SK-N-SH (cell line): ENCODE measurements at regions not wholly inside any gene's neighbourhood (a gene's known extent, or its start where the extent isn't known, plus 50 kb on each side); places are given as distances from the start of the nearest gene placed in this dataset.

Experiments
- CTCF ChIA-PET: fragments of 300-600, 350-600 bp; formaldehyde crosslinking; extraction: SDS; loops from one replicate; lab custom pipeline; 2021; lab: Yijun Ruan, JAX
- POLR2A ChIA-PET: fragments of 350-600 bp; sonication (Branson Sonifier 250); formaldehyde crosslinking; extraction: SDS; loops from one replicate; lab custom pipeline; 2020; ENCODE audit warnings: antibody characterized with exemption, inconsistent platforms; lab: Yijun Ruan, JAX
- DNase-seq: peaks from one replicate; pipeline ENCODE4 v3.0.0; 2012
- H2AFZ ChIP-seq: fragments of 200-600 bp; sonication (generic); 2 replicates; pipeline ENCODE4 v1.8.1; 2016; ENCODE audit warnings: antibody characterized with exemption, mild to moderate bottlenecking, low read depth
- H3F3A ChIP-seq: fragments of 200-600 bp; sonication (generic); replicated peaks from 2 replicates; pipeline ENCODE3; 2016; ENCODE audit warnings: antibody characterized with exemption, mild to moderate bottlenecking; ENCODE audit not compliant: insufficient read depth
- H3K27ac ChIP-seq, 2 experiments: fragments of 200-500 bp in 1 of 2; fragments of 200-600 bp in 1 of 2; sonication (Bioruptor generic) in 1 of 2; sonication (generic), shearing (Covaris generic) in 1 of 2; 2 replicates each; pipeline versions ENCODE4 v1.5.1 to v1.6.1; 2014 to 2016; ENCODE audit warnings: low read depth in 2 of 2, inconsistent platforms in 1 of 2, low read length in 1 of 2, mild to moderate bottlenecking in 1 of 2, mixed read lengths in 1 of 2
- H3K27me3 ChIP-seq: fragments of 200-600 bp; sonication (generic), shearing (Covaris generic); 2 replicates; pipeline ENCODE4 v1.6.1; 2016; ENCODE audit warnings: mixed run types; ENCODE audit not compliant: insufficient read depth
- H3K36me3 ChIP-seq, 2 experiments: fragments of 200-500 bp in 1 of 2; fragments of 200-600 bp in 1 of 2; sonication (Bioruptor generic) in 1 of 2; sonication (generic) in 1 of 2; replicated peaks in 1 of 2; 2 replicates each; pipeline versions ENCODE3 to v1.5.1; 2014 to 2016; ENCODE audit warnings: low read length in 1 of 2, mild to moderate bottlenecking in 1 of 2; ENCODE audit not compliant: insufficient read depth in 2 of 2, control insufficient read depth in 1 of 2
- H3K4me1 ChIP-seq, 2 experiments: fragments of 200-500 bp in 1 of 2; fragments of 200-600 bp in 1 of 2; sonication (Bioruptor generic) in 1 of 2; sonication (generic), shearing (Covaris generic) in 1 of 2; 2 replicates each; pipeline versions ENCODE4 v1.5.1 to v1.6.1; 2014 to 2016; ENCODE audit warnings: low read depth in 1 of 2, low read length in 1 of 2, mixed run types in 1 of 2; ENCODE audit not compliant: insufficient read depth in 2 of 2, control insufficient read depth in 1 of 2
- H3K4me2 ChIP-seq: fragments of 200-600 bp; sonication (generic), shearing (Covaris generic); 2 replicates; pipeline ENCODE4 v1.6.1; 2017; ENCODE audit warnings: mixed run types
- H3K4me3 ChIP-seq, 2 experiments: fragments of 200-500 bp in 1 of 2; fragments of 200-600 bp in 1 of 2; sonication (Bioruptor generic) in 1 of 2; sonication (generic), shearing (Covaris generic) in 1 of 2; 2 replicates each; pipeline versions ENCODE4 v1.5.1 to v1.8.1; 2014 to 2016; ENCODE audit warnings: low read depth in 2 of 2, inconsistent platforms in 1 of 2, low read length in 1 of 2, mild to moderate bottlenecking in 1 of 2, mixed read lengths in 1 of 2, moderate library complexity in 1 of 2
- H3K79me2 ChIP-seq: fragments of 200-600 bp; sonication (generic); 2 replicates; pipeline ENCODE4 v1.8.1; 2017; ENCODE audit warnings: mild to moderate bottlenecking; ENCODE audit not compliant: insufficient read depth
- H3K9ac ChIP-seq: fragments of 200-600 bp; sonication (generic); 2 replicates; pipeline ENCODE4 v1.6.1; 2017; ENCODE audit warnings: mixed run types
- H3K9me2 ChIP-seq: fragments of 200-600 bp; sonication (generic); 2 replicates; pipeline ENCODE4 v1.6.1; 2017; ENCODE audit warnings: mixed run types
- H3K9me3 ChIP-seq: fragments of 200-600 bp; sonication (generic); 2 replicates; pipeline ENCODE4 v1.6.1; 2017; ENCODE audit warnings: mixed run types, mild to moderate bottlenecking, moderate library complexity
- H4K20me1 ChIP-seq: fragments of 200-600 bp; sonication (generic); 2 replicates; pipeline ENCODE4 v1.6.1; 2017; ENCODE audit warnings: mild to moderate bottlenecking, mixed run types; ENCODE audit not compliant: insufficient read depth
- CHD2 ChIP-seq: fragments of 150-350 bp; IDR thresholded peaks from 2 replicates; pipeline ENCODE4 v1.6.1; 2018; ENCODE audit warnings: low read length; ENCODE audit not compliant: partially characterized antibody
- EP300 ChIP-seq, 2 experiments: IDR thresholded peaks; 2 replicates each; pipeline versions ENCODE4 v1.4.0 to v1.6.1; 2012; ENCODE audit warnings: borderline replicate concordance in 1 of 2, low read depth in 1 of 2, low read length in 1 of 2
- EZH2phosphoT487 ChIP-seq: fragments of 200-600 bp; sonication (generic); IDR thresholded peaks from 2 replicates; pipeline ENCODE4 v1.6.1; 2017; ENCODE audit warnings: low read depth, mixed run types, mild to moderate bottlenecking, antibody characterized with exemption, moderate library complexity, borderline replicate concordance
- FOSL2 ChIP-seq: IDR thresholded peaks from 2 replicates; pipeline ENCODE4 v1.4.0; 2012; ENCODE audit warnings: low read depth, mild to moderate bottlenecking, moderate library complexity, borderline replicate concordance
- FOXM1 ChIP-seq: IDR thresholded peaks from 2 replicates; pipeline ENCODE4 v1.4.0; 2012; ENCODE audit warnings: low read depth, mild to moderate bottlenecking
- GATA2 ChIP-seq: sonication (generic); formaldehyde crosslinking; IDR thresholded peaks from 2 replicates; pipeline ENCODE4 v1.5.0; 2020; ENCODE audit warnings: mild to moderate bottlenecking, missing genetic modification reagents
- MEF2A ChIP-seq: IDR thresholded peaks from 2 replicates; pipeline ENCODE4 v1.4.0; 2012; ENCODE audit warnings: low read depth, borderline replicate concordance
- MXI1 ChIP-seq: IDR thresholded peaks from 2 replicates; pipeline ENCODE4 v1.6.1; 2012; ENCODE audit warnings: mild to moderate bottlenecking, low read depth, low read length, improper control_type of control experiment
- NFIC ChIP-seq: IDR thresholded peaks from 2 replicates; pipeline ENCODE4 v1.4.0; 2012; ENCODE audit warnings: borderline replicate concordance
- NRF1 ChIP-seq: IDR thresholded peaks from 2 replicates; pipeline ENCODE4 v1.6.1; 2012; ENCODE audit warnings: low read depth, mild to moderate bottlenecking, low read length
- POLR2AphosphoS5 ChIP-seq: IDR thresholded peaks from 2 replicates; pipeline ENCODE4 v1.6.1; 2012; ENCODE audit warnings: low read depth, low read length
- RCOR1 ChIP-seq: fragments of 150-350 bp; IDR thresholded peaks from 2 replicates; pipeline ENCODE4 v1.6.1; 2017; ENCODE audit warnings: antibody characterized with exemption, low read length
- RFX5 ChIP-seq: IDR thresholded peaks from 2 replicates; pipeline ENCODE4 v1.6.1; 2012; ENCODE audit warnings: mild to moderate bottlenecking, improper control_type of control experiment, low read length
- SIN3A ChIP-seq: IDR thresholded peaks from 2 replicates; pipeline ENCODE4 v1.6.1; 2012; ENCODE audit warnings: low read depth, mild to moderate bottlenecking, low read length, moderate library complexity, borderline replicate concordance
- TAF1 ChIP-seq: IDR thresholded peaks from 2 replicates; pipeline ENCODE4 v1.6.1; 2012; ENCODE audit warnings: low read depth, mild to moderate bottlenecking, low read length, moderate library complexity, borderline replicate concordance
- TEAD4 ChIP-seq: IDR thresholded peaks from 2 replicates; pipeline ENCODE4 v1.4.0; 2012; ENCODE audit warnings: mild to moderate bottlenecking, borderline replicate concordance; ENCODE audit not compliant: insufficient read depth
- USF1 ChIP-seq: IDR thresholded peaks from 2 replicates; pipeline ENCODE4 v1.4.0; 2012; ENCODE audit warnings: low read depth, borderline replicate concordance
- YY1 ChIP-seq: IDR thresholded peaks from 2 replicates; pipeline ENCODE4 v1.4.0; 2012; ENCODE audit warnings: low read depth, mild to moderate bottlenecking
- WGBS: methylation state at CpG from one replicate; pipeline ENCODE4 v1.1.6; 2017; ENCODE audit warnings: low lambda C conversion rate; 5-methylcytosine and 5-hydroxymethylcytosine counted together
- TF ChIP-seq, protein P1 (sequence below): IDR thresholded peaks from 2 replicates; pipeline ENCODE4; 2012
- TF ChIP-seq, protein P2 (sequence below): IDR thresholded peaks from 2 replicates; pipeline ENCODE4 v1.4.0; 2012; ENCODE audit warnings: low read depth
- TF ChIP-seq, protein P3 (sequence below): fragments of 200-600 bp; sonication (generic); IDR thresholded peaks from 2 replicates; pipeline ENCODE4 v1.6.1; 2017; ENCODE audit warnings: antibody characterized with exemption, mild to moderate bottlenecking, moderate library complexity
- TF ChIP-seq, protein P4 (sequence below): IDR thresholded peaks from 2 replicates; pipeline ENCODE4 v1.6.1; 2012; ENCODE audit warnings: mild to moderate bottlenecking, low read depth, low read length, moderate library complexity

DNA sequence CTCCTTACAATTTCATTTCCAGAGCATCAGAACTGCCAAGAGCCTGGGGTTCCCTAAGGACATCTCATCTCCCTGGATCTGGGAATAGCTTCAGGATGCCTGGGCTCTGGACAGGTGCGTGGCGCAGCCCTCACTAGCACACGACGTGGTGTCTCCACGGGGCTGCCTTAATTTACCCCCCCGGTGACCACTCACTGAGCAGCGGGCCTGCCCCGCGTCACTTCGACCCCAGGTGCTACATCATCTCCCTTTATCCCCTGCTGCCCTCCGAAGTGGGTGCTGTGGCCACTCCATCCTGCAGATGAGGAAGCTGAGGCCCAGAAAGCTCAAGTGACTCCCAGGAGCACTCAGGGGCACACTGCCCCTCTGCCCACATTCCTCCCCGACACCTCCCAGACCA lies 177.8 kb upstream of the SFSWAP start (continued):
- TF ChIP-seq, protein P1, sequence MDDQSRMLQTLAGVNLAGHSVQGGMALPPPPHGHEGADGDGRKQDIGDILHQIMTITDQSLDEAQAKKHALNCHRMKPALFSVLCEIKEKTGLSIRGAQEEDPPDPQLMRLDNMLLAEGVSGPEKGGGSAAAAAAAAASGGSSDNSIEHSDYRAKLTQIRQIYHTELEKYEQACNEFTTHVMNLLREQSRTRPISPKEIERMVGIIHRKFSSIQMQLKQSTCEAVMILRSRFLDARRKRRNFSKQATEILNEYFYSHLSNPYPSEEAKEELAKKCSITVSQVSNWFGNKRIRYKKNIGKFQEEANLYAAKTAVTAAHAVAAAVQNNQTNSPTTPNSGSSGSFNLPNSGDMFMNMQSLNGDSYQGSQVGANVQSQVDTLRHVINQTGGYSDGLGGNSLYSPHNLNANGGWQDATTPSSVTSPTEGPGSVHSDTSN = no peak
- TF ChIP-seq USF1 = no peak
- TF ChIP-seq, protein P2, sequence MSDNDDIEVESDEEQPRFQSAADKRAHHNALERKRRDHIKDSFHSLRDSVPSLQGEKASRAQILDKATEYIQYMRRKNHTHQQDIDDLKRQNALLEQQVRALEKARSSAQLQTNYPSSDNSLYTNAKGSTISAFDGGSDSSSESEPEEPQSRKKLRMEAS = no peak
- TF ChIP-seq YY1 = no peak

DNA sequence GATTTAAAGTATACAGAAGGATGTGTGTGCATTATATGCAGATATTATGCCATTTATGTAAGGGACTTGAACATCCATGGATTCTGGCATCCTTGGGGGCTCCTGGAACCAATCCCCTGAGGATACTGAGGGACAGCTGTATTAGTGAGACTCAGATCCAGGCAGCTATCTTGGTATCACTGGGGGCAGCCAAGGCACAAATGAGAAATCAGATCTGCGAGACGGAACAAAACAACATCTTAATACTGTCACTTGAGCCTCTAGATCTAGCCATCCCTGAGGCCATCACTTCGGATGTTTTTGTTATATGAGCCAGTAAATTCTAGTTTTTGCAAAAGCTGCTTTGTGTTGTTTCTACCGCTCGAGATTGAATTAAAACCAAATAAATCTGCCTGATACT lies 175.1 kb upstream of the SFSWAP start:
- no peak for DNase-seq
- CTCF ChIA-PET = interaction anchor here (0.8 to 0.9 kb wide), 2 partner anchors 14 to 16 kb away, joined by 3 read pairs; no protein-coding TSS in a partner anchor
- Histone ChIP-seq H3K36me3 (no peaks in the 10 kb centered on the region), H3K27me3 (no peaks in the 10 kb centered on the region), H3K9ac (no peak overlapping the region), H3K79me2 (no peaks in the 10 kb centered on the region), H3K4me2 (no peak overlapping the region), H3K4me3 (no peak overlapping the region), H3K9me3 (no peaks in the 10 kb centered on the region; the same call in 1 of the 2 replicates), H3F3A (no peaks in the 10 kb centered on the region), H3K9me2 (no peaks in the 10 kb centered on the region), H3K27ac (no peak overlapping the region), H4K20me1 (no peaks in the 10 kb centered on the region), H2AFZ (no peak overlapping the region), H3K4me1 (peaks cover 0 to 10% of the 10 kb centered on the region in 2 experiments; a peak in 1 of 4 replicates)
- POLR2A ChIA-PET = no interaction called here
- TF ChIP-seq POLR2AphosphoS5 (no peak), CHD2 (no peak), NRF1 (no peak), RFX5 (no peak), MXI1 (no peak), GATA2 (CRISPR knock-in tag) (no peak), EZH2phosphoT487 (no peak), USF1 (no peak), RCOR1 (no peak), TAF1 (no peak), EP300 (IDR thresholded peaks at IDR 0.05; ENCODE audit: borderline replicate concordance in 1 of 2, low read depth in 1 of 2, low read length in 1 of 2) (no peak), NFIC (no peak), SIN3A (no peak), FOSL2 (no peak), TEAD4 (no peak), MEF2A (no peak), FOXM1 (no peak)
- TF ChIP-seq, protein P3, sequence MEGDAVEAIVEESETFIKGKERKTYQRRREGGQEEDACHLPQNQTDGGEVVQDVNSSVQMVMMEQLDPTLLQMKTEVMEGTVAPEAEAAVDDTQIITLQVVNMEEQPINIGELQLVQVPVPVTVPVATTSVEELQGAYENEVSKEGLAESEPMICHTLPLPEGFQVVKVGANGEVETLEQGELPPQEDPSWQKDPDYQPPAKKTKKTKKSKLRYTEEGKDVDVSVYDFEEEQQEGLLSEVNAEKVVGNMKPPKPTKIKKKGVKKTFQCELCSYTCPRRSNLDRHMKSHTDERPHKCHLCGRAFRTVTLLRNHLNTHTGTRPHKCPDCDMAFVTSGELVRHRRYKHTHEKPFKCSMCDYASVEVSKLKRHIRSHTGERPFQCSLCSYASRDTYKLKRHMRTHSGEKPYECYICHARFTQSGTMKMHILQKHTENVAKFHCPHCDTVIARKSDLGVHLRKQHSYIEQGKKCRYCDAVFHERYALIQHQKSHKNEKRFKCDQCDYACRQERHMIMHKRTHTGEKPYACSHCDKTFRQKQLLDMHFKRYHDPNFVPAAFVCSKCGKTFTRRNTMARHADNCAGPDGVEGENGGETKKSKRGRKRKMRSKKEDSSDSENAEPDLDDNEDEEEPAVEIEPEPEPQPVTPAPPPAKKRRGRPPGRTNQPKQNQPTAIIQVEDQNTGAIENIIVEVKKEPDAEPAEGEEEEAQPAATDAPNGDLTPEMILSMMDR = no peak
- TF ChIP-seq, protein P4, sequence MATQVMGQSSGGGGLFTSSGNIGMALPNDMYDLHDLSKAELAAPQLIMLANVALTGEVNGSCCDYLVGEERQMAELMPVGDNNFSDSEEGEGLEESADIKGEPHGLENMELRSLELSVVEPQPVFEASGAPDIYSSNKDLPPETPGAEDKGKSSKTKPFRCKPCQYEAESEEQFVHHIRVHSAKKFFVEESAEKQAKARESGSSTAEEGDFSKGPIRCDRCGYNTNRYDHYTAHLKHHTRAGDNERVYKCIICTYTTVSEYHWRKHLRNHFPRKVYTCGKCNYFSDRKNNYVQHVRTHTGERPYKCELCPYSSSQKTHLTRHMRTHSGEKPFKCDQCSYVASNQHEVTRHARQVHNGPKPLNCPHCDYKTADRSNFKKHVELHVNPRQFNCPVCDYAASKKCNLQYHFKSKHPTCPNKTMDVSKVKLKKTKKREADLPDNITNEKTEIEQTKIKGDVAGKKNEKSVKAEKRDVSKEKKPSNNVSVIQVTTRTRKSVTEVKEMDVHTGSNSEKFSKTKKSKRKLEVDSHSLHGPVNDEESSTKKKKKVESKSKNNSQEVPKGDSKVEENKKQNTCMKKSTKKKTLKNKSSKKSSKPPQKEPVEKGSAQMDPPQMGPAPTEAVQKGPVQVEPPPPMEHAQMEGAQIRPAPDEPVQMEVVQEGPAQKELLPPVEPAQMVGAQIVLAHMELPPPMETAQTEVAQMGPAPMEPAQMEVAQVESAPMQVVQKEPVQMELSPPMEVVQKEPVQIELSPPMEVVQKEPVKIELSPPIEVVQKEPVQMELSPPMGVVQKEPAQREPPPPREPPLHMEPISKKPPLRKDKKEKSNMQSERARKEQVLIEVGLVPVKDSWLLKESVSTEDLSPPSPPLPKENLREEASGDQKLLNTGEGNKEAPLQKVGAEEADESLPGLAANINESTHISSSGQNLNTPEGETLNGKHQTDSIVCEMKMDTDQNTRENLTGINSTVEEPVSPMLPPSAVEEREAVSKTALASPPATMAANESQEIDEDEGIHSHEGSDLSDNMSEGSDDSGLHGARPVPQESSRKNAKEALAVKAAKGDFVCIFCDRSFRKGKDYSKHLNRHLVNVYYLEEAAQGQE = no peak
- 39% methylated on average over 5 of the region's 5 CpGs for whole genome bisulfite sequencing
